ENCODE measurements at regions not wholly inside any gene's neighbourhood (a gene's known extent, or its start where the extent isn't known, plus 50 kb on each side); places are given as distances from the start of the nearest gene placed in this dataset.
"Not testable (repeated sequence)": the region's sequence is repeated elsewhere in the genome, so short reads cannot be mapped to it uniquely, and the experiment has no call there.

DNA sequence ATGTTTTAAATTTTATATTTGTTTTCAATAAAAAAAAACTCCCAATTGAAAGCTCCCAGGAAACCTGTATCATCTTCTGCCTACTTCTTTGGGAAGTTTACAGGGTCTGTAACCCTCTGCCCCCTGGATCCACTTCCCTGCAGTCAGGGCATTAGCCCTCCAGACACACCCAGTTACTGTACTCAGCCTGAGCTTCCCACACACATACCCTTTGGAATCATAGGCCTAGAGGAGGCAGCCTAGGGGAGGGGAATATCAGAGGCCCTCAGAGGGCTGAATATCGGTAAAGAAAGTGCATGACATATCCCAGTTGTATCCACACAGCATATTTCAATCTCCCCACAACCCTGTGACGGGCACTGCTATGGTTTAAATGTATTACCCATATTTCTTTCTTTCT lies 56.2 kb upstream of the TFPI start:
- H3K9me3 ChIP-seq; intact Hi-C loops (cut with DNase I); H3K4me1 ChIP-seq; DNase-seq; H3K4me3 ChIP-seq; H3K27ac ChIP-seq; H3K36me3 ChIP-seq; ATAC-seq; H3K27me3 ChIP-seq: not testable (repeated sequence)
- WGBS, 2 donors = 95 to 97% methylated on average over 2 of the region's 2 CpGs

DNA sequence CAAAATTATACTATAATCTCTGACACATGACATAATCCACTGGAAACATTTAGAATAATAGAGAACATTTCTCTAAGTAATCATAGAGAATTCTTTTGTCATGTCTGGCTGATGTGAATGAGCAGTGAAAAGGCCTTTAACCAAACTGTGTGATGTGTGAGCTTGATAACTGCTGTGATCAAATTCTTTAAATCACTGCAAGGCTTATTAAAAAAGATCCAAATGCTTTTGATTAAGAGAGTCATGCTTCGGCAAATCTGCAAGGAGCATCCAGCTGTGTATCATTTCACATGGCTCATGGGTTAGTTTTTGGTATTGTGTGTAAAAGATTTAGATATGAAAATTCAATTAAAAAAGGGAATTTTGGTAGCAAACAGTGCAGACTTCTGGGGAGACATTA lies 58.6 kb upstream of the TFPI start:
- intact Hi-C loops (cut with DNase I) = no loop called here
- H3K9me3 ChIP-seq = no peaks in the 10 kb centered on the region
- ATAC-seq (no peak), DNase-seq (no peak)
- TF ChIP-seq, protein P1, sequence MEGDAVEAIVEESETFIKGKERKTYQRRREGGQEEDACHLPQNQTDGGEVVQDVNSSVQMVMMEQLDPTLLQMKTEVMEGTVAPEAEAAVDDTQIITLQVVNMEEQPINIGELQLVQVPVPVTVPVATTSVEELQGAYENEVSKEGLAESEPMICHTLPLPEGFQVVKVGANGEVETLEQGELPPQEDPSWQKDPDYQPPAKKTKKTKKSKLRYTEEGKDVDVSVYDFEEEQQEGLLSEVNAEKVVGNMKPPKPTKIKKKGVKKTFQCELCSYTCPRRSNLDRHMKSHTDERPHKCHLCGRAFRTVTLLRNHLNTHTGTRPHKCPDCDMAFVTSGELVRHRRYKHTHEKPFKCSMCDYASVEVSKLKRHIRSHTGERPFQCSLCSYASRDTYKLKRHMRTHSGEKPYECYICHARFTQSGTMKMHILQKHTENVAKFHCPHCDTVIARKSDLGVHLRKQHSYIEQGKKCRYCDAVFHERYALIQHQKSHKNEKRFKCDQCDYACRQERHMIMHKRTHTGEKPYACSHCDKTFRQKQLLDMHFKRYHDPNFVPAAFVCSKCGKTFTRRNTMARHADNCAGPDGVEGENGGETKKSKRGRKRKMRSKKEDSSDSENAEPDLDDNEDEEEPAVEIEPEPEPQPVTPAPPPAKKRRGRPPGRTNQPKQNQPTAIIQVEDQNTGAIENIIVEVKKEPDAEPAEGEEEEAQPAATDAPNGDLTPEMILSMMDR (IDR thresholded peaks at IDR 0.05) = no peak
- H3K4me1 ChIP-seq = no peaks in the 10 kb centered on the region
- no peaks in the 10 kb centered on the region for H3K27me3 ChIP-seq
- H3K27ac ChIP-seq = no peak overlapping the region
- no peaks in the 10 kb centered on the region for H3K36me3 ChIP-seq
- 82% methylated on average over 1 of the region's 1 CpG for WGBS, 2 donors
- no peak overlapping the region for H3K4me3 ChIP-seq

DNA sequence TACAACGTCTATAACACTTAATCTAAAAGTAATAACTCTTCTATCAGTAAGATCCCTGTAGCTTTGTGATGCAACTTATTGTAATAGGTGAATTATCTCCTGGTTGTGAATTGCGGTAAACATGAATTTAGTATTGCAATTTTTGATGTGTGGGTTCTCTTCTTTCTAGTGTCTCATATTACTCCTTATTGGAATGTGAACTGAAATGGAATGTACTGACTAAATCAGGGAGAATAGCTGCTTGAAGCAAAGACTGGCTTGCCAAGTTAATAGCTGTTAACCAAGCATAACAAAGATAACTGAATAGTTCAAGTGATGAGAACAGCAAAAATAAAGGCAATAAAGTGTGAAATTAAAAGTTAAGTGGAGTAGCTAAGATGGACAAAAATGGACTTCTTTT lies 60.5 kb upstream of the TFPI start:
- DNase-seq (no peak), ATAC-seq (no peak)
- no peaks in the 10 kb centered on the region for H3K4me1 ChIP-seq
- intact Hi-C loops (cut with DNase I) = no loop called here
- no peak overlapping the region for H3K27ac ChIP-seq
- no peak overlapping the region for H3K4me3 ChIP-seq
- no peaks in the 10 kb centered on the region for H3K27me3 ChIP-seq
- no peaks in the 10 kb centered on the region for H3K9me3 ChIP-seq
- TF ChIP-seq, protein P1 (IDR thresholded peaks at IDR 0.05) = no peak
- H3K36me3 ChIP-seq = no peaks in the 10 kb centered on the region
- WGBS, 2 donors = 76 to 81% methylated on average over 2 of the region's 2 CpGs

DNA sequence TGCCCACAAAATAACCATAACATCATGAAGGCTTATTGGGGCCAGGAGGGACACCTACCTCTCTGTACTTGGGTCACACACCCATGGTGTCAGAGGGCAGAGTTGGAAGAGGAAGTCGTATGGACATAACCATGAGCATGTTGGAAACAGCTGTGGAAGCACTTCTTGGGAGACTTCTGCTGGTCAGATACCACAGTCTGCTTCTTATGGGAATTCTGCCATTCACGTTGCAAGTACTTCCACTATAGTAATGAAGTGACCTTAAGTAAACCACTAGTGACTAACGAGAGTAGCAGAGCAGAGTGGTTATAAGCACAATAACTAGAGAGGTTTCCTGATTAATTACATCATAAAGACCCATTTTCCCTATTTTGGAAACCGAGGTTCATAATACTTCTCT lies 61.1 kb upstream of the TFPI start:
- ATAC-seq (no peak), DNase-seq (no peak)
- no peak overlapping the region for H3K4me3 ChIP-seq
- no peaks in the 10 kb centered on the region for H3K4me1 ChIP-seq
- H3K27me3 ChIP-seq = no peaks in the 10 kb centered on the region
- intact Hi-C loops (cut with DNase I) = no loop called here
- WGBS, 2 donors = 64 to 66% methylated on average over 4 of the region's 4 CpGs
- H3K27ac ChIP-seq = no peak overlapping the region
- H3K9me3 ChIP-seq = no peaks in the 10 kb centered on the region
- TF ChIP-seq, protein P1 (IDR thresholded peaks at IDR 0.05) = no peak
- H3K36me3 ChIP-seq = no peaks in the 10 kb centered on the region

DNA sequence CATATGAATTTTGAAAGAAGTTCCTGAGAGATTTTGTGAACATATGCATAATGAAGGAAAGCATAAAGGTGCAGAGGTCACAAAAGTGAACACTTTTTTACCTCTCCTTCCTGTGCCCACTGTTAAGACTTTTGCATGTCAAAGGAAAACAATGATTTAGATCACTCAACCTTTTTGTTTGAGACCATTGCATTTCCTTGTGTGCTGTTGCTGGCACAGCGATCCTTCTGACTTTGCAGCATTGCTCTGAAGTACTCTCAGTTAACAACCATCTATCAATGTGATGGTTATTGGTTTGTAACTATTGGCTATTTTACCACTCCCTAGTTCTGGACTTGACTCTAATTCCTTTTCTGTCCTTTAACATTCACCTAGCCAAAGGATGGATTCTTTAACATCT lies 61.7 kb upstream of the TFPI start:
- ATAC-seq (no peak), DNase-seq (no peak)
- Histone ChIP-seq H3K27ac (no peak overlapping the region), H3K4me3 (no peak overlapping the region), H3K27me3 (no peaks in the 10 kb centered on the region), H3K36me3 (no peaks in the 10 kb centered on the region), H3K9me3 (no peaks in the 10 kb centered on the region), H3K4me1 (no peaks in the 10 kb centered on the region)
- TF ChIP-seq, protein P1 (IDR thresholded peaks at IDR 0.05) = no peak
- intact Hi-C loops (cut with DNase I) = no loop called here
- WGBS, 2 donors = 94% methylated on average over 1 of the region's 1 CpG

All from heart right ventricle (tissue), 16 donors.